BLaER1 treated with 17β-estradiol and CSF1 and Interleukin-3, amounts not matched to agents 10 nM and 100 nM (cell line): ENCODE measurements at regions not wholly inside any gene's neighbourhood (a gene's known extent, or its start where the extent isn't known, plus 50 kb on each side); places are given as distances from the start of the nearest gene placed in this dataset.
A peak's percentile ranks its signal among the peaks of the same experiment; 100 is the strongest.

ENCODE experiments used
- H3K27ac ChIP-seq, 11 experiments: shearing (Covaris generic); formaldehyde crosslinking; 2 replicates each; pipeline ENCODE4 v1.8.1; 2022
- H3K27me3 ChIP-seq, 11 experiments: shearing (Covaris generic); formaldehyde crosslinking; 2 replicates each; pipeline ENCODE4 v1.8.1; 2022
- H3K36me3 ChIP-seq, 11 experiments: shearing (Covaris generic); formaldehyde crosslinking; 2 replicates each; pipeline ENCODE4 v1.8.1; 2022
- H3K4me1 ChIP-seq, 10 experiments: shearing (Covaris generic); formaldehyde crosslinking; 2 replicates each; pipeline ENCODE4 v1.8.1; 2022
- H3K4me2 ChIP-seq, 11 experiments: shearing (Covaris generic); formaldehyde crosslinking; 2 replicates each; pipeline ENCODE4 v1.8.1; 2022
- H3K4me3 ChIP-seq, 10 experiments: shearing (Covaris generic); formaldehyde crosslinking; 2 replicates each; pipeline ENCODE4 v1.8.1; 2022
- H3K9ac ChIP-seq, 11 experiments: shearing (Covaris generic); formaldehyde crosslinking; 2 replicates each; pipeline ENCODE4 v1.8.1; 2022
- H3K9me3 ChIP-seq, 11 experiments: shearing (Covaris generic); formaldehyde crosslinking; replicated peaks in 1 of 11; 2 replicates each; pipeline ENCODE4 v1.8.1; 2022
- H4K20me1 ChIP-seq, 11 experiments: shearing (Covaris generic); formaldehyde crosslinking; 2 replicates each; pipeline ENCODE4 v1.8.1; 2022
- Cebpa-rat ChIP-seq, 11 experiments: shearing (Covaris generic); IDR thresholded peaks; 2 replicates each; pipeline ENCODE4 v1.8.1; 2022

DNA sequence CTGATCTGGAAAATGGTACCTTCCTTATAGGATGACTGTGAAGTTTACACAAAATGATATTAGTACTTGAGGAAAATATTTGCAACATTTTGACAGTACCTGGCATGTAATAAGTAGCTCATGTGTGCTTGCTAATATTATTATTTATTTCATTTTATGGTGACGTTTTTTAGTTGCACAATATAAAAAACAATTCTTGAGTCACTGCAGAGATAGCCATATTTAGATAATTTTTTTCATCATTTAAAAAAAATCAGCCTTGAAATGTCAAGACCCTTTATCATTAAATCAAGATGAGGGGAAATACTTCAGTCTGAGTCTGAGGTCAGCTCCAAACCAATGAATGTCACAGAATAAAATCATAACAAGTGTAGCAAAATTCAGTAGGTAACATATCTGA, 196.8 kb upstream of the RUNX1 start:
- Histone ChIP-seq H3K4me2 (peak overlapping the region in 3 of 11 experiments; percentile 38 to 80 (median 76); a peak in 6 of 22 replicates), H3K27ac (no peak overlapping the region; a peak in 1 of 22 replicates), H3K4me3 (no peak overlapping the region; a peak in 1 of 20 replicates), H3K4me1 (peaks cover 8 to 28% (median 14%) of the 10 kb centered on the region in 10 experiments), H3K9me3 (peaks cover 20 to 41% (median 32%) of the 10 kb centered on the region in 11 experiments), H3K36me3 (no peaks in the 10 kb centered on the region), H3K27me3 (no peaks in the 10 kb centered on the region), H3K9ac (no peak overlapping the region), H4K20me1 (no peaks in the 10 kb centered on the region)
- no peak for TF ChIP-seq Cebpa-rat (IDR thresholded peaks at IDR 0.05)

DNA sequence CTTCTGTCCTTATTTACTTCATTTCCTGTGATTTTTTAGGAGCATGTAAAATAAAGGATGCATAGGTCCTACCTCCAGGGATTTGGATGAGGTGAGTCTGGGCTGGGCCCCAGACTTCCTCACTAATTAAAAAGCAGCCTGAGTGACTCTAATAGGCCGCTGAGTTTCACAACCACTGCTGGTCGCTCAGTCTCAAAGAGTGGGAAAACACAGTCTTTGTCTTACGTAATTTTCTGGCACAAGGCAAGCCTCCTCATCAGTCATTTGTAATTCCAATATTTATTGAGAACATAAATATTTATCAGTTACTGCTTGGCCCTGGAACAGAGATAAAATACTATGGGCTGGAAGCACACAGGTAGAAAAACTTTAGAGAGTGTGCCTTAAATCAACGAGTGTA, 195.4 kb upstream of the RUNX1 start:
- H3K4me3 ChIP-seq, result no peak overlapping the region
- H3K27ac ChIP-seq, result peak overlapping the region in 1 of 11 experiments; percentile 19; a peak in 1 of 22 replicates
- no peaks in the 10 kb centered on the region for H4K20me1 ChIP-seq
- H3K36me3 ChIP-seq, result no peaks in the 10 kb centered on the region
- peak overlapping the region in 9 of 11 experiments; percentile 10 to 80 (median 38); a peak in 15 of 22 replicates for H3K4me2 ChIP-seq
- TF ChIP-seq Cebpa-rat (IDR thresholded peaks at IDR 0.05), result 0 out of 22 replicates have a peak, but pooled peaks of 2 of the 11 experiments have one; percentile 11 to 22
- peaks cover 6 to 27% (median 18%) of the 10 kb centered on the region in 11 experiments; a peak in 20 of 22 replicates for H3K9me3 ChIP-seq
- peaks cover 19 to 36% (median 26%) of the 10 kb centered on the region in 10 experiments for H3K4me1 ChIP-seq
- H3K27me3 ChIP-seq, result no peaks in the 10 kb centered on the region
- H3K9ac ChIP-seq, result no peak overlapping the region

DNA sequence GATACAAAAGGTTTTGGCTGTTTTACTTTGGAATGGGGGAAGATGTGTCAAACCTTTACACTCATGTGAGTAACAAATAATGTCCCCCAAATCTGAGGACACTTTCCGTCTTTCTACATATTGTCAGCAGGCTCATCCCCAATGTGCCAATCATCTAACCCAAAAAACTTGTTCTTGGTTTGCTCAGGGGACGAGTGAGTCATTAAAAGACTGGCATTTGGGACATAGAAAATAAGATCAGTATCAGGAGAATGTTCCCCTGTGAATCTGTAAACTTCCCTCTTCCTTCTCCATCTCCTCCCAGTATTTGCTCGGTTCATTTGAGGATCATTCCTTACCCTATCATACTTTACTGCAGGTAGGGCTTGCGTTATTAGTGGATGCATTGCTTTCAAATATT, 194.1 kb upstream of the RUNX1 start:
- Histone ChIP-seq H3K9me3 (peaks cover 5 to 21% (median 13%) of the 10 kb centered on the region in 11 experiments; a peak in 21 of 22 replicates), H3K4me1 (peaks cover 27 to 42% (median 39%) of the 10 kb centered on the region in 10 experiments), H3K27ac (no peak overlapping the region), H3K27me3 (no peaks in the 10 kb centered on the region), H3K4me3 (no peak overlapping the region), H4K20me1 (no peaks in the 10 kb centered on the region), H3K9ac (no peak overlapping the region), H3K4me2 (no peak overlapping the region), H3K36me3 (peaks cover 0 to under 1% (median 0%) of the 10 kb centered on the region in 11 experiments; a peak in 2 of 22 replicates)
- no peak for TF ChIP-seq Cebpa-rat (IDR thresholded peaks at IDR 0.05)

DNA sequence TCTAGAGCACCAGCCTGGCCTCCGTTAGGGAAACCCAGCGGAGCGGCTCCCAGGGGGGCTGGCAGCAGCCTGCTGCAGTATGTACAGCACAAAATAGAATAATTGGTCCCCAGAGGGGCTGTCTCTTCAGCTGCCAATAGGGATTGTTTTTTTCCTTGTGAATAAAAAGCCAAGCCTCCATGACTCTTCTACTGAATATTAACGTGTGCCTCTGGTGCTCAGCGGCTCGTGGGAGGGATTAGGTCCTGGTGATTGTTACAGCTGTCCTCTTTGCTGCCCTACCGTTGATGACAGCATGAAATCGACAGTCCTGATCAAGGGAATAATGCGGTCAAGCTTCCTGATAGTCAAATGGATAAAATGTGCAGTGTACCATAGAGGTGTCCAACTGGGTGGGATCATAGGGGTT, 190.7 kb upstream of the RUNX1 start:
- peak overlapping the region in 10 of 11 experiments; percentile 6 to 72 (median 42); a peak in 15 of 22 replicates for H3K9ac ChIP-seq
- peaks cover 34 to 47% (median 44%) of the 10 kb centered on the region in 11 experiments for H3K9me3 ChIP-seq
- H3K36me3 ChIP-seq, result peaks cover 0 to 23% (median 6%) of the 10 kb centered on the region in 11 experiments; a peak in 9 of 22 replicates
- H3K27me3 ChIP-seq, result no peaks in the 10 kb centered on the region
- peak overlapping the region in 8 of 11 experiments; percentile 12 to 89 (median 47); a peak in 15 of 22 replicates for H3K27ac ChIP-seq
- no peak for TF ChIP-seq Cebpa-rat (IDR thresholded peaks at IDR 0.05)
- H3K4me1 ChIP-seq, result peaks cover 23 to 69% (median 51%) of the 10 kb centered on the region in 10 experiments
- H3K4me3 ChIP-seq, result peak overlapping the region in 7 of 10 experiments; percentile 29 to 49 (median 37); a peak in 12 of 20 replicates
- H3K4me2 ChIP-seq, result peak overlapping the region; percentile 69 to 91 (median 79)
- H4K20me1 ChIP-seq, result no peaks in the 10 kb centered on the region

DNA sequence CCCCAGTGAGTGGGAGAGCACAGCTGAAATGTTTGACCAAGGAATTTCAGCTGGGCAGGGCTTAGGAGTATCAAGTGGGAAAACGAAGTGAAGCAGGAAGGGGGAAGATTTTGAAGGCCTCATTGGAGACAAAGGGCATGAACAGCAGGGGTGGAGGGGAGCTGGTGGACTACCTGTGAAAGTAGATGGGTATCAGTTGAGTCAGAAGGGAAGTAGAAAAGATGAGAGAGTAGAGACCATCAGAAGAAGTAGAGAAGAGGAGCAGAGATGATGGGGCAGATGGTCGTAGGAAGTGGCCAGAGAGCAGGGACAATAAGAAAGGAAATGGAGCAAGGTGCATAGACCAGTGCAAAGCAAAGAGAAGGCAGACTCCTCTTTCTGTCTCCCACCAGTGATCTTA, 189.0 kb upstream of the RUNX1 start:
- peaks cover 28 to 76% (median 58%) of the 10 kb centered on the region in 10 experiments for H3K4me1 ChIP-seq
- TF ChIP-seq Cebpa-rat (IDR thresholded peaks at IDR 0.05), result no peak

DNA sequence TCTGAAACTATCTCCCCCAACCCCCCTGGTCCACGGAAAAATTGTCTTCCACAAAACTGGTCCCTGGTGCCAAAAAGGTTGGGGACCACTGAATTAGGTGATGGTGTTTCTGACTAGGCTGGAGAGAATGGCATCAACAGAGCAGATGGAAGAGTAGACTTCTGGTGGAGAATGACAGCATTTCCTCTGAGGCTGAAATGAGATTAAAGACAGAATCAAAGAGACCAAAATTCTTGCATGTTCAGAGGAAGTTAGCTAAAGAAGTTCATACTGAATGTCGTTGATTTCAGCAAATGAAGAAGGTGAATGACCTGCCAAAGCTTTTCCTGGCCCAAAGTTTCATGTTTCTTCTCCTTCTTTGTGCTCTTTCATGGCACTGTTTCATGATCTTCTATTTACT, 188.2 kb upstream of the RUNX1 start:
- H3K9me3 ChIP-seq, result peaks cover 34 to 46% (median 43%) of the 10 kb centered on the region in 11 experiments
- no peaks in the 10 kb centered on the region for H4K20me1 ChIP-seq
- H3K4me3 ChIP-seq, result peak overlapping the region in 7 of 10 experiments; percentile 12 to 46 (median 29); a peak in 10 of 20 replicates
- H3K9ac ChIP-seq, result no peak overlapping the region
- peaks cover 28 to 85% (median 66%) of the 10 kb centered on the region in 10 experiments for H3K4me1 ChIP-seq
- no peak for TF ChIP-seq Cebpa-rat (IDR thresholded peaks at IDR 0.05)
- H3K36me3 ChIP-seq, result peaks cover 0 to 23% (median 6%) of the 10 kb centered on the region in 11 experiments; a peak in 9 of 22 replicates
- no peaks in the 10 kb centered on the region for H3K27me3 ChIP-seq
- peak overlapping the region in 6 of 11 experiments; percentile 5 to 89 (median 63); a peak in 9 of 22 replicates for H3K27ac ChIP-seq
- peak overlapping the region in 6 of 11 experiments; percentile 1 to 83 (median 20); a peak in 6 of 22 replicates for H3K4me2 ChIP-seq

More for the DNA sequence above, 189.0 kb upstream of the RUNX1 start:
- Histone ChIP-seq H3K36me3 (peaks cover 0 to 23% (median 6%) of the 10 kb centered on the region in 11 experiments; a peak in 9 of 22 replicates), H3K27ac (peak overlapping the region in 5 of 11 experiments; percentile 2 to 89 (median 83); a peak in 10 of 22 replicates), H3K4me3 (peak overlapping the region in 1 of 10 experiments; percentile 11; a peak in 4 of 20 replicates), H3K4me2 (peak overlapping the region in 8 of 11 experiments; percentile 2 to 83 (median 33); a peak in 13 of 22 replicates), H3K27me3 (no peaks in the 10 kb centered on the region), H3K9me3 (peaks cover 34 to 47% (median 44%) of the 10 kb centered on the region in 11 experiments), H4K20me1 (no peaks in the 10 kb centered on the region), H3K9ac (peak overlapping the region in 1 of 11 experiments; percentile 5; a peak in 1 of 22 replicates)

DNA sequence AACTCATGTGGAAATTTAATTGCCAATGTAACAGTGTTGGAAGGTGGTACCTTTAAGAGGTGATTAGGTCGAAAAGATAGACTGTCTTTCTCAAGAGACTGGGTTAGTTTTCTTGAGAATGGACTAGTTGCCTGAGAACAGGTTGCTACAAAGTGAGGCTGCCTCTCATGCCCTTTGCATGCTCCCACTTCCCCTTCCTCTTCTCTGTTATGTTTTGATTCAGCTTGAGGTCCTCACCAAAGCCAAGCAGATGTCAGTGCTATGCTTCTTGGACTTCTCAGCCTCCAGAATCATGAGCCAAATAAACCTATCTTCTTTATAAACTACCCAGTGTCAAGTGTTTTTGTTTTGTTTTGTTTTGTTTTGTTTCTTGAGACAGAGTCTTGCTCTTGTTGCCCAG, 187.0 kb upstream of the RUNX1 start:
- H4K20me1 ChIP-seq, result no peaks in the 10 kb centered on the region
- H3K27ac ChIP-seq, result peak overlapping the region in 8 of 11 experiments; percentile 30 to 89 (median 81); a peak in 14 of 22 replicates
- no peak for TF ChIP-seq Cebpa-rat (IDR thresholded peaks at IDR 0.05)
- peaks cover 0 to 23% (median 6%) of the 10 kb centered on the region in 11 experiments; a peak in 9 of 22 replicates for H3K36me3 ChIP-seq
- H3K4me1 ChIP-seq, result peaks cover 28 to 97% (median 76%) of the 10 kb centered on the region in 10 experiments
- H3K9ac ChIP-seq, result no peak overlapping the region
- peak overlapping the region in 3 of 11 experiments; percentile 69 to 82 (median 80); a peak in 6 of 22 replicates for H3K4me2 ChIP-seq
- no peaks in the 10 kb centered on the region for H3K27me3 ChIP-seq
- H3K4me3 ChIP-seq, result peak overlapping the region in 7 of 10 experiments; percentile 3 to 46 (median 36); a peak in 9 of 20 replicates
- peaks cover 31 to 46% (median 36%) of the 10 kb centered on the region in 11 experiments for H3K9me3 ChIP-seq

DNA sequence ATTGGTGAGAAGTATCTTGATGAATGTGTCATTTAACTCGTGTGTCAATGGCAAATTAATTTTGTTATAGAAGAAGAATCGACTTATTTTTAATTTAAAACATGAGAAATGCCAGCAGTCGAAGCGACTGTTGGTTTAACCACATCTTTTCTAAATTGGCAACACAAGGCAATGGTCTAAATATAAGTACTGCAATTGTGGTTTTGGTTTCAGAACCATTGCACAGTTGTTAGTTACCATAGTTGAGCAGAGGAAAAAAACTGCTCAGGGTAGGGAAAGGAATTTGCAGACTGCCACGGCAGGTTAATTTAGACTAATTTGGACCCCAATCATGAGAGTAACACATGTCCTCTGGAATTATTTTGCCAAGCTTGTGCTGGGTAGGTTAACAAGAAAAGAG, 185.6 kb upstream of the RUNX1 start:
- H3K27ac ChIP-seq, result peak overlapping the region in 9 of 11 experiments; percentile 18 to 89 (median 79); a peak in 19 of 22 replicates
- peaks cover 0 to 23% (median 6%) of the 10 kb centered on the region in 11 experiments; a peak in 9 of 22 replicates for H3K36me3 ChIP-seq
- peak overlapping the region in 7 of 11 experiments; percentile 5 to 68 (median 36); a peak in 13 of 22 replicates for H3K9ac ChIP-seq
- peaks cover 22 to 99% (median 78%) of the 10 kb centered on the region in 10 experiments for H3K4me1 ChIP-seq
- H3K4me3 ChIP-seq, result peak overlapping the region in 4 of 10 experiments; percentile 6 to 43 (median 17); a peak in 5 of 20 replicates
- no peaks in the 10 kb centered on the region for H3K27me3 ChIP-seq
- no peaks in the 10 kb centered on the region for H4K20me1 ChIP-seq
- peaks cover 31 to 54% (median 36%) of the 10 kb centered on the region in 11 experiments for H3K9me3 ChIP-seq
- peak in 7 of 11 experiments; percentile 23 to 94 (median 86); a peak in 12 of 22 replicates for TF ChIP-seq Cebpa-rat (IDR thresholded peaks at IDR 0.05)
- peak overlapping the region; percentile 29 to 82 (median 67) for H3K4me2 ChIP-seq
